CD4-positive, alpha-beta T cell (primary cell): ENCODE measurements at regions not wholly inside any gene's neighbourhood (a gene's known extent, or its start where the extent isn't known, plus 50 kb on each side); places are given as distances from the start of the nearest gene placed in this dataset.
"Not testable (repeated sequence)": the region's sequence is repeated elsewhere in the genome, so short reads cannot be mapped to it uniquely, and the experiment has no call there.

Experiments
- ATAC-seq: fragments of 200-7000 bp; cut with Tn5 transposase; one replicate; pipeline ENCODE4 v1.10.0; 2022; ENCODE audit warnings: mild to moderate bottlenecking; ENCODE audit not compliant: poor library complexity
- CTCF ChIA-PET: fragments of 350-600 bp; sonication (Branson Sonifier 250); formaldehyde crosslinking; loops from one replicate; lab custom pipeline; 2021; ENCODE audit warnings: antibody characterized with exemption, inconsistent platforms; lab: Charles Lee
- POLR2A ChIA-PET: fragments of 350-600 bp; sonication (Branson Sonifier 250); formaldehyde crosslinking; loops from one replicate; lab custom pipeline; 2021; ENCODE audit warnings: antibody characterized with exemption, inconsistent platforms; lab: Charles Lee
- DNase-seq, 14 experiments: peaks; one replicate each; pipeline ENCODE4 v3.0.0-alpha.2; 2013 to 2020; ENCODE audit warnings: mixed read lengths in 2 of 14
- H3K27ac ChIP-seq, 2 donors: one replicate each; pipeline versions ENCODE4 v1.5.1 to v1.7.0; 2013; ENCODE audit warnings: low read length in 2 of 2, low read depth in 1 of 2, mild to moderate bottlenecking in 1 of 2
- H3K27me3 ChIP-seq, 2 experiments: 1 replicate in 1 of 2; 2 replicates in 1 of 2; pipeline versions ENCODE4 v1.6.1 to v1.7.0; 2013; ENCODE audit warnings: low read length in 2 of 2, control low read depth in 1 of 2, mild to moderate bottlenecking in 1 of 2, moderate library complexity in 1 of 2; ENCODE audit not compliant: insufficient read depth in 2 of 2, control insufficient read depth in 1 of 2
- H3K36me3 ChIP-seq: one replicate; pipeline ENCODE4 v1.6.1; 2013; ENCODE audit warnings: low read length, control low read depth; ENCODE audit not compliant: insufficient read depth
- H3K4me1 ChIP-seq: one replicate; pipeline ENCODE4 v1.6.1; 2013; ENCODE audit warnings: low read length, control low read depth; ENCODE audit not compliant: insufficient read depth
- H3K4me3 ChIP-seq: one replicate; pipeline ENCODE4 v1.5.1; 2013; ENCODE audit warnings: mild to moderate bottlenecking, low read length, moderate library complexity
- H3K9me3 ChIP-seq, 2 experiments: 1 replicate in 1 of 2; 2 replicates in 1 of 2; pipeline versions ENCODE4 v1.6.1 to v1.7.0; 2013; ENCODE audit warnings: low read length in 2 of 2, mild to moderate bottlenecking in 2 of 2, control low read depth in 1 of 2, moderate library complexity in 1 of 2; ENCODE audit not compliant: control insufficient read depth in 1 of 2, insufficient read depth in 1 of 2
- H3K27ac Mint-ChIP-seq: one replicate; pipeline ENCODE4 v1.8.0; 2020; ENCODE audit warnings: mixed read lengths
- H3K27me3 Mint-ChIP-seq: one replicate; pipeline ENCODE4 v1.8.0; 2021; ENCODE audit warnings: mixed read lengths
- H3K36me3 Mint-ChIP-seq: one replicate; pipeline ENCODE4 v1.8.0; 2021; ENCODE audit warnings: low read depth, mixed read lengths
- H3K4me1 Mint-ChIP-seq: one replicate; pipeline ENCODE4 v1.8.0; 2021; ENCODE audit warnings: low read depth, mixed read lengths
- H3K4me3 Mint-ChIP-seq: one replicate; pipeline ENCODE4 v1.8.0; 2020; ENCODE audit warnings: mild to moderate bottlenecking, mixed read lengths
- H3K9me3 Mint-ChIP-seq: one replicate; pipeline ENCODE4 v1.8.0; 2020; ENCODE audit warnings: mixed read lengths
- CTCF ChIP-seq: fragments of 200-600 bp; IDR thresholded peaks from one replicate; pipeline ENCODE4 v1.8.0; 2022; ENCODE audit warnings: antibody characterized with exemption, mild to moderate bottlenecking
- intact Hi-C, 2 experiments: fragments of 100-400 bp; cut with DNase I in 1 of 2; cut with micrococcal nuclease in 1 of 2; formaldehyde crosslinking; loops; one replicate each; pipeline versions ENCODE4 v1.15.1 to v1.9.0; 2023 to 2025; cut with DNase I, micrococcal nuclease

GRCh38 chr6:14477559-14477958 lies 360.0 kb downstream of the CD83 start:
- intact Hi-C loops: no loop called here
- TF ChIP-seq CTCF: no peak
- Histone ChIP-seq H3K27ac (no peak overlapping the region), H3K36me3 (no peaks in the 10 kb centered on the region), H3K9me3 (no peaks in the 10 kb centered on the region), H3K27me3 (no peaks in the 10 kb centered on the region), H3K4me1 (no peaks in the 10 kb centered on the region), H3K4me3 (no peak overlapping the region)
- Mint-ChIP-seq H3K4me1 (no peaks in the 10 kb centered on the region), H3K27me3 (no peaks in the 10 kb centered on the region), H3K4me3 (no peak overlapping the region), H3K27ac (no peak overlapping the region), H3K36me3 (no peaks in the 10 kb centered on the region), H3K9me3 (no peaks in the 10 kb centered on the region)
- no peak for DNase-seq
- ChIA-PET POLR2A (no interaction called here), CTCF (no interaction called here)
- no peak for ATAC-seq

DNA sequence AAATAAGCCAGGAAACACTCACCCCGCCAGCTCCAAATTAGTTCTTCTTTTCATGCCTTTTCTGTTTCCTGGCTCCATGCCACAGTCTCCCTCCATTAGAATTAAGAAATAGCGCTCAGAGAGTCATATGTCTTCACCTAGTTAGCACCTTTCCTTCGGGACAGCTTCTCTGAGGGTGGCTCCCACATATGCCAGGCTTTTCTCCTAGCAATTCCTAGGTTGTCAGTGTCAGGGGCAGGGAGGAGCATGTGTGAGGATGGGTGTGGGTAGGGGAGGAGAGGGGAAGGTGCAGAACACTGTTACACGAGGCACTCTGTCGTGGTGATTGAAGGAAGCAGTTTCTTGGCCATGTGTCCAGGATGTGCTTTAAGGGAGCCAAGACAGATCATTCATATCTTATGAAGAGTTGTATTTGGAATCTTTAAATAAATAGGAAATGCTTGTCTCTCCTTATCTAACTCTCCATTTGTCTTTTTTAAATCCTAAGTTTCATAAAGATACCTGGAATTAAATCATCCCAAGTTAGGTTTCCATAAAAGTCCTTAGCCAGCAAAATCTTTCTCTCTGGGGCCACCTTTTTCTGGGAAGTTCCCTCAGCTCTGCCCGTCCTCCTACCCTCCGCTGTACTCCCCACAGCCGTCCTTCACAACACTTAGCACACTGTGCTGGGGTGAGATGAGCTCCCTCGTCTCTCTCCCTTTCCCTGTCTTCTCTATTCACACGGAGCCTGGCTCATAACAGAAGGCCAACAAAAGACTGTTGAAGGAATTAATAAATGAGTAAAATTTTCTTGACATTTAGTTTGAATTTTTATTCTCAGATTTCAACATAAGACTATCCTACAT lies 361.0 kb downstream of the CD83 start:
- Mint-ChIP-seq H3K27ac (no peak overlapping the region), H3K36me3 (no peaks in the 10 kb centered on the region), H3K27me3 (no peaks in the 10 kb centered on the region), H3K9me3 (no peaks in the 10 kb centered on the region), H3K4me3 (no peak overlapping the region), H3K4me1 (no peaks in the 10 kb centered on the region)
- no peak for TF ChIP-seq CTCF
- intact Hi-C loops: no loop called here
- ChIA-PET POLR2A (no interaction called here), CTCF (no interaction called here)
- DNase-seq (no peak), ATAC-seq (no peak)
- Histone ChIP-seq H3K9me3 (no peaks in the 10 kb centered on the region), H3K4me1 (no peaks in the 10 kb centered on the region), H3K4me3 (no peak overlapping the region), H3K36me3 (no peaks in the 10 kb centered on the region), H3K27me3 (no peaks in the 10 kb centered on the region), H3K27ac (no peak overlapping the region)

DNA sequence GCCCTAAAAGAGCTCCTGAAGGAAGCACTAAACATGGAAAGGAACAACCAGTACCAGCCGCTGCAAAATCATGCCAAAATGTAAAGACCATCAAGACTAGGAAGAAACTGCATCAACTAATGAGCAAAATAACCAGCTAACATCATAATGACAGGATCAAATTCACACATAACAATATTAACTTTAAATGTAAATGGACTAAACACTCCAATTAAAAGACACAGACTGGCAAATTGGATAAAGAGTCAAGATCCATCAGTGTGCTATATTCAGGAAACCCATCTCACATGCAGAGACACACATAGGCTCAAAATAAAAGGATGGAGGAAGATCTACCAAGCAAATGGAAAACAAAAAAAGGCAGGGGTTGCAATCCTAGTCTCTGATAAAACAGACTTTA lies 364.4 kb downstream of the CD83 start:
- not testable (repeated sequence) for H3K27me3 ChIP-seq, H3K9me3 Mint-ChIP-seq

DNA sequence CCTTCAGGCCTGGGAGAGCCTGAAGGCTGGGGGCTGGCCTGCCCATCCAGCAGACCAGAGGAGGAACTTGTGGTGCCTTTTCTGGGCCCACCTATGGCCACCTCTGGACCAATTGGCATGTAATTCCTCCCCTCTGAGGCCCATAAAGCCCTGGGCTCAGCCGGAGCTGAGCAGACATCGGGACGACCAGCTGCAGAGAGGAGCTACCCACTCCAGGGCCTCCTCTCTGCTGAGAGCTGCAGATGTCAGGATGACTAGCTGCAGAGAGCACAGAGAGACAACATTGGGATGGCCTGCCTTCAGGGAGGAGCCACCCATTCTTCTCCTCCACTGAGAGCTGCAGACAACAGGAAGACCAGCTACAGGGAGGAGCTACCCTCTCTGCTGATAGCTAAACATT lies 370.1 kb downstream of the CD83 start:
- no peaks in the 10 kb centered on the region for H3K27me3 Mint-ChIP-seq
- Histone ChIP-seq H3K36me3 (no peaks in the 10 kb centered on the region), H3K4me1 (no peaks in the 10 kb centered on the region), H3K27me3 (no peaks in the 10 kb centered on the region), H3K9me3 (peaks cover 0 to 18% of the 10 kb centered on the region in 2 experiments), H3K27ac (no peak overlapping the region), H3K4me3 (no peak overlapping the region)
- no peak for TF ChIP-seq CTCF
- H3K4me3 Mint-ChIP-seq: no peak overlapping the region
- ChIA-PET POLR2A (no interaction called here), CTCF (no interaction called here)
- DNase-seq (no peak), ATAC-seq (no peak)
- no peaks in the 10 kb centered on the region for H3K4me1 Mint-ChIP-seq
- intact Hi-C loops: no loop called here
- H3K27ac Mint-ChIP-seq: no peak overlapping the region
- H3K9me3 Mint-ChIP-seq: no peaks in the 10 kb centered on the region
- no peaks in the 10 kb centered on the region for H3K36me3 Mint-ChIP-seq

More for the DNA sequence above, 364.4 kb downstream of the CD83 start:
- H3K36me3 Mint-ChIP-seq, H3K27ac ChIP-seq, H3K27me3 Mint-ChIP-seq, H3K4me1 ChIP-seq, H3K4me3 Mint-ChIP-seq, DNase-seq, H3K27ac Mint-ChIP-seq, CTCF ChIA-PET, H3K9me3 ChIP-seq, ATAC-seq, H3K4me1 Mint-ChIP-seq, H3K36me3 ChIP-seq, intact Hi-C loops, H3K4me3 ChIP-seq, POLR2A ChIA-PET: not testable (repeated sequence)
